ENCODE measurements at regions not wholly inside any gene's neighbourhood (a gene's known extent, or its start where the extent isn't known, plus 50 kb on each side); places are given as distances from the start of the nearest gene placed in this dataset.
"Not testable (repeated sequence)": the region's sequence is repeated elsewhere in the genome, so short reads cannot be mapped to it uniquely, and the experiment has no call there.

- H3K27ac Mint-ChIP-seq, result no peak overlapping the region
- H3K27me3 Mint-ChIP-seq, result no peaks in the 10 kb centered on the region
- no peaks in the 10 kb centered on the region for H3K36me3 Mint-ChIP-seq (ENCODE audit: low read depth)
- intact Hi-C loops (cut with micrococcal nuclease), result no loop called here
- H3K9me3 Mint-ChIP-seq, result peaks cover 36% of the 10 kb centered on the region
- H3K4me1 Mint-ChIP-seq (ENCODE audit: low read depth), result no peaks in the 10 kb centered on the region
- H3K4me3 Mint-ChIP-seq, result no peak overlapping the region
These were observed 1163.5 kb upstream of the LRRTM3 start for GRCh38 chr10:65762311-65762710.

- H3K4me1 Mint-ChIP-seq (ENCODE audit: low read depth), result no peaks in the 10 kb centered on the region
- H3K27me3 Mint-ChIP-seq, result no peaks in the 10 kb centered on the region
- intact Hi-C loops (cut with micrococcal nuclease), result no loop called here
- H3K4me3 Mint-ChIP-seq, result no peak overlapping the region
- H3K27ac Mint-ChIP-seq, result no peak overlapping the region
- peaks cover 23% of the 10 kb centered on the region for H3K9me3 Mint-ChIP-seq
- H3K36me3 Mint-ChIP-seq (ENCODE audit: low read depth), result no peaks in the 10 kb centered on the region
These were observed 1160.8 kb upstream of the LRRTM3 start for GRCh38 chr10:65765006-65765541.

GRCh38 chr10:65769828-65770227 is 1156.0 kb upstream of the LRRTM3 start:
- Mint-ChIP-seq H3K27me3 (no peaks in the 10 kb centered on the region), H3K4me3 (no peak overlapping the region), H3K27ac (no peak overlapping the region), H3K4me1 (ENCODE audit: low read depth) (no peaks in the 10 kb centered on the region), H3K9me3 (peaks cover 43% of the 10 kb centered on the region), H3K36me3 (ENCODE audit: low read depth) (no peaks in the 10 kb centered on the region)
- intact Hi-C loops (cut with micrococcal nuclease), result no loop called here

GRCh38 chr10:65778753-65779152 is 1147.1 kb upstream of the LRRTM3 start:
- H3K36me3 Mint-ChIP-seq (ENCODE audit: low read depth), result no peaks in the 10 kb centered on the region
- no peaks in the 10 kb centered on the region for H3K27me3 Mint-ChIP-seq
- intact Hi-C loops (cut with micrococcal nuclease), result no loop called here
- H3K9me3 Mint-ChIP-seq, result peaks cover 28% of the 10 kb centered on the region
- no peak overlapping the region for H3K27ac Mint-ChIP-seq
- no peak overlapping the region for H3K4me3 Mint-ChIP-seq
- no peaks in the 10 kb centered on the region for H3K4me1 Mint-ChIP-seq (ENCODE audit: low read depth)

GRCh38 chr10:65779985-65780384 is 1145.9 kb upstream of the LRRTM3 start:
- Mint-ChIP-seq H3K4me1 (ENCODE audit: low read depth) (no peaks in the 10 kb centered on the region), H3K36me3 (ENCODE audit: low read depth) (no peaks in the 10 kb centered on the region), H3K9me3 (peaks cover 17% of the 10 kb centered on the region), H3K27ac (no peak overlapping the region), H3K4me3 (no peak overlapping the region), H3K27me3 (no peaks in the 10 kb centered on the region)
- intact Hi-C loops (cut with micrococcal nuclease), result no loop called here

GRCh38 chr10:65786279-65786678 is 1139.6 kb upstream of the LRRTM3 start:
- Mint-ChIP-seq H3K4me1 (ENCODE audit: low read depth) (no peaks in the 10 kb centered on the region), H3K4me3 (no peak overlapping the region), H3K9me3 (no peaks in the 10 kb centered on the region), H3K36me3 (ENCODE audit: low read depth) (no peaks in the 10 kb centered on the region), H3K27me3 (no peaks in the 10 kb centered on the region), H3K27ac (no peak overlapping the region)
- intact Hi-C loops (cut with micrococcal nuclease), result no loop called here

- Mint-ChIP-seq H3K9me3 (no peaks in the 10 kb centered on the region), H3K36me3 (ENCODE audit: low read depth) (no peaks in the 10 kb centered on the region), H3K27me3 (no peaks in the 10 kb centered on the region), H3K4me3 (no peak overlapping the region), H3K27ac (no peak overlapping the region), H3K4me1 (ENCODE audit: low read depth) (no peaks in the 10 kb centered on the region)
- intact Hi-C loops (cut with micrococcal nuclease), result no loop called here
These were observed 1138.3 kb upstream of the LRRTM3 start for GRCh38 chr10:65787571-65787970.

- H3K27ac Mint-ChIP-seq, result no peak overlapping the region
- H3K4me3 Mint-ChIP-seq, result no peak overlapping the region
These were observed 1137.6 kb upstream of the LRRTM3 start for GRCh38 chr10:65788271-65788670.

GRCh38 chr10:65791979-65792378 is 1133.9 kb upstream of the LRRTM3 start:
- Mint-ChIP-seq H3K27me3 (no peaks in the 10 kb centered on the region), H3K4me1 (ENCODE audit: low read depth) (no peaks in the 10 kb centered on the region), H3K27ac (no peak overlapping the region), H3K4me3 (no peak overlapping the region), H3K36me3 (ENCODE audit: low read depth) (no peaks in the 10 kb centered on the region), H3K9me3 (no peaks in the 10 kb centered on the region)
- intact Hi-C loops (cut with micrococcal nuclease), result no loop called here

More at GRCh38 chr10:65788271-65788670, 1137.6 kb upstream of the LRRTM3 start:
- Mint-ChIP-seq H3K4me1 (ENCODE audit: low read depth) (no peaks in the 10 kb centered on the region), H3K36me3 (ENCODE audit: low read depth) (no peaks in the 10 kb centered on the region), H3K27me3 (no peaks in the 10 kb centered on the region), H3K9me3 (no peaks in the 10 kb centered on the region)
- intact Hi-C loops (cut with micrococcal nuclease), result no loop called here

- Mint-ChIP-seq H3K36me3 (ENCODE audit: low read depth) (no peaks in the 10 kb centered on the region), H3K27me3 (no peaks in the 10 kb centered on the region), H3K4me1 (ENCODE audit: low read depth) (no peaks in the 10 kb centered on the region), H3K9me3 (no peaks in the 10 kb centered on the region), H3K27ac (no peak overlapping the region), H3K4me3 (no peak overlapping the region)
- intact Hi-C loops (cut with micrococcal nuclease), result no loop called here
These were observed 1132.0 kb upstream of the LRRTM3 start for GRCh38 chr10:65793738-65794425.

GRCh38 chr10:65794861-65795260 is 1131.0 kb upstream of the LRRTM3 start:
- H3K4me3 Mint-ChIP-seq; H3K27ac Mint-ChIP-seq; H3K4me1 Mint-ChIP-seq (ENCODE audit: low read depth); intact Hi-C loops (cut with micrococcal nuclease); H3K9me3 Mint-ChIP-seq; H3K27me3 Mint-ChIP-seq; H3K36me3 Mint-ChIP-seq (ENCODE audit: low read depth): not testable (repeated sequence)

- no peak overlapping the region for H3K4me3 Mint-ChIP-seq
- no peak overlapping the region for H3K27ac Mint-ChIP-seq
These were observed 1129.4 kb upstream of the LRRTM3 start for GRCh38 chr10:65796472-65796871.

GRCh38 chr10:65798133-65798532 is 1127.7 kb upstream of the LRRTM3 start:
- Mint-ChIP-seq H3K4me1 (ENCODE audit: low read depth) (no peaks in the 10 kb centered on the region), H3K36me3 (ENCODE audit: low read depth) (no peaks in the 10 kb centered on the region), H3K27ac (no peak overlapping the region)

More at GRCh38 chr10:65796472-65796871, 1129.4 kb upstream of the LRRTM3 start:
- Mint-ChIP-seq H3K9me3 (no peaks in the 10 kb centered on the region), H3K4me1 (ENCODE audit: low read depth) (no peaks in the 10 kb centered on the region), H3K36me3 (ENCODE audit: low read depth) (no peaks in the 10 kb centered on the region), H3K27me3 (no peaks in the 10 kb centered on the region)
- intact Hi-C loops (cut with micrococcal nuclease), result no loop called here

GRCh38 chr10:65802391-65802790 is 1123.4 kb upstream of the LRRTM3 start:
- H3K27ac Mint-ChIP-seq, result no peak overlapping the region
- H3K36me3 Mint-ChIP-seq (ENCODE audit: low read depth), result no peaks in the 10 kb centered on the region
- H3K9me3 Mint-ChIP-seq, result no peaks in the 10 kb centered on the region
- H3K4me3 Mint-ChIP-seq, result no peak overlapping the region
- no peaks in the 10 kb centered on the region for H3K27me3 Mint-ChIP-seq
- intact Hi-C loops (cut with micrococcal nuclease), result no loop called here
- H3K4me1 Mint-ChIP-seq (ENCODE audit: low read depth), result no peaks in the 10 kb centered on the region

More at GRCh38 chr10:65798133-65798532, 1127.7 kb upstream of the LRRTM3 start:
- Mint-ChIP-seq H3K27me3 (no peaks in the 10 kb centered on the region), H3K4me3 (no peak overlapping the region), H3K9me3 (no peaks in the 10 kb centered on the region)
- intact Hi-C loops (cut with micrococcal nuclease), result no loop called here

GRCh38 chr10:65805511-65805910 is 1120.3 kb upstream of the LRRTM3 start:
- no peak overlapping the region for H3K27ac Mint-ChIP-seq
- H3K4me1 Mint-ChIP-seq (ENCODE audit: low read depth), result no peaks in the 10 kb centered on the region
- intact Hi-C loops (cut with micrococcal nuclease), result no loop called here
- peaks cover 10% of the 10 kb centered on the region for H3K9me3 Mint-ChIP-seq
- H3K27me3 Mint-ChIP-seq, result no peaks in the 10 kb centered on the region
- H3K4me3 Mint-ChIP-seq, result no peak overlapping the region
- H3K36me3 Mint-ChIP-seq (ENCODE audit: low read depth), result no peaks in the 10 kb centered on the region
